Spleen (tissue), 11 donors: ENCODE measurements at regions not wholly inside any gene's neighbourhood (a gene's known extent, or its start where the extent isn't known, plus 50 kb on each side); places are given as distances from the start of the nearest gene placed in this dataset.

ENCODE experiments used
- DNase-seq: peaks from one replicate; pipeline ENCODE4 v3.0.0-alpha.2; 2020
- H3K27ac ChIP-seq, 8 donors: fragments of 200-600 bp; sonication (generic) in 7 of 8; 1 replicate in 4 of 8; 2 replicates in 4 of 8; pipeline versions ENCODE4 v1.5.0 to v1.8.0; 2016 to 2021; ENCODE audit warnings: inconsistent platforms in 4 of 8, mild to moderate bottlenecking in 4 of 8, moderate library complexity in 1 of 8
- H3K27me3 ChIP-seq, 7 donors: fragments of 200-600 bp; sonication (generic) in 6 of 7; replicated peaks in 1 of 7; 1 replicate in 4 of 7; 2 replicates in 3 of 7; pipeline versions ENCODE4 v1.5.0 to v1.8.0; 2016 to 2021; ENCODE audit warnings: inconsistent platforms in 3 of 7, mild to moderate bottlenecking in 1 of 7
- H3K36me3 ChIP-seq, 6 donors: fragments of 200-600 bp; sonication (generic) in 5 of 6; 1 replicate in 4 of 6; 2 replicates in 2 of 6; pipeline versions ENCODE4 v1.5.0 to v1.8.0; 2016 to 2021; ENCODE audit warnings: inconsistent platforms in 2 of 6
- H3K4me1 ChIP-seq, 6 donors: fragments of 200-600 bp; sonication (generic) in 5 of 6; 1 replicate in 3 of 6; 2 replicates in 3 of 6; pipeline versions ENCODE4 v1.5.0 to v1.8.0; 2016 to 2021; ENCODE audit warnings: inconsistent platforms in 3 of 6
- H3K4me3 ChIP-seq, 8 donors: fragments of 200-600 bp; sonication (generic) in 7 of 8; 1 replicate in 4 of 8; 2 replicates in 4 of 8; pipeline versions ENCODE4 v1.5.0 to v1.8.0; 2016 to 2021; ENCODE audit warnings: inconsistent platforms in 4 of 8, mild to moderate bottlenecking in 4 of 8, moderate library complexity in 2 of 8
- H3K9me3 ChIP-seq, 8 donors: fragments of 200-600 bp; sonication (generic) in 7 of 8; 1 replicate in 4 of 8; 2 replicates in 4 of 8; pipeline versions ENCODE4 v1.5.0 to v1.8.0; 2016 to 2021; ENCODE audit warnings: inconsistent platforms in 4 of 8
- CTCF ChIP-seq, 11 experiments: fragments of 200-600 bp in 7 of 11; fragments of 450-650 bp in 4 of 11; sonication (generic) in 4 of 11; IDR thresholded peaks in 8 of 11; conservative IDR thresholded peaks in 3 of 11; 1 replicate in 7 of 11; 2 replicates in 4 of 11; pipeline versions ENCODE4 v1.4.0 to v1.8.0; 2016 to 2021; ENCODE audit warnings: antibody characterized with exemption in 11 of 11, inconsistent platforms in 4 of 11, mild to moderate bottlenecking in 1 of 11
- POLR2A ChIP-seq, 3 donors: fragments of 450-650 bp; IDR thresholded peaks; one replicate each; pipeline ENCODE4 v1.5.1; 2017; ENCODE audit warnings: antibody characterized with exemption in 3 of 3, mild to moderate bottlenecking in 1 of 3
- POLR2AphosphoS5 ChIP-seq, 3 donors: sonication (generic); formaldehyde crosslinking; IDR thresholded peaks; one replicate each; pipeline ENCODE4 v1.5.1; 2017; ENCODE audit warnings: antibody characterized with exemption in 3 of 3
- WGBS, 5 donors: extraction: QIAGEN DNeasy Blood & Tissue Kit in 3 of 5; methylation state at CpG; one replicate each; pipeline versions ENCODE4 v1.1.5 to v1.1.7; 2013 to 2018; 5-methylcytosine and 5-hydroxymethylcytosine counted together
- intact Hi-C: fragments of 100-400 bp; cut with DNase I; formaldehyde crosslinking; loops from one replicate; pipeline ENCODE4 v1.15.0; 2023; ENCODE audit warnings: low total_unique reads
- donor health status: healthy with polysubstance abuse.
- donor health status: DM: no; HTN: no; CAD: no; lungs with moderate emphysema.
- donor health status: DM: no; HTN: no; CAD: no.
- donor health status: Bipolar disorder and iron deficiency.
- donor health status: healthy.
- donor health status: DM: no; HTN: no; CAD: no.
- donor health status: DM: yes; HTN: yes; CAD: no.

DNA sequence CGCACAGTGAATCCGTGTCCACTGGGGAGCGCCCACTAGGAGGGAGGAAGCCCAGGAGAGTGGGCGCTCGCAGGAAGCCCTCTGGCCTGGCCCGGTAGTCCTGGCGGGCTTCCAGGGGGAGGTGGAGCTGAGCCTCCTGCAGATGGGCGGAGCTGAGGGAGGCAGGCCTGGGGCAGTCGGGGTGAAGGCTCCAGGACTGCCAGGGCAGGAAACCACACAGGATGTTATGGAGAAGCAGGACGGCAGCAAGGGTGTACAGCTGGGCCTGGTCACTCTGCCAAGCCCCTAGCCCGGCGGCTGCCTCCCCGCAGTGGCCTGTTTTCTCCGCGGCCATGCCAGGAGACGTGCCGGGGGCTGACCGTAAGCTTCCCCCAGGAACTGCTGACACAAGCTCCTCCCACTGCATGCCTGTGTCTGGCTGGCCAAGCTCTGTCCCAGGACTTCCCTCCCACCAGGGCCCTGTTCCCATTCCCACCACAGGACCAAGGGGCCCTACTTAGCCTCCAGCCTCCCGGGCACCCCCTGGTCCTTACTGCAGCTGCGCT is 143.4 kb upstream of the C14orf180 start:
- peak; percentile 88 for DNase-seq
- Histone ChIP-seq H3K27ac (peak overlapping the region; percentile 42 to 84 (median 74)), H3K4me1 (peaks cover 6 to 25% (median 15%) of the 10 kb centered on the region in 6 donors), H3K9me3 (no peaks in the 10 kb centered on the region), H3K36me3 (no peaks in the 10 kb centered on the region), H3K4me3 (peak overlapping the region in 2 of 8 donors; percentile 2 to 49), H3K27me3 (peaks cover 0 to 8% (median 0%) of the 10 kb centered on the region in 7 donors)
- intact Hi-C loops = no loop called here
- TF ChIP-seq POLR2A (IDR thresholded peaks at IDR 0.05) (no peak), CTCF (IDR thresholded peaks at IDR 0.05 in 8 of 11, conservative IDR thresholded peaks at IDR 0.05 in 3 of 11) (peak in 1 of 11 experiments; percentile 21), POLR2AphosphoS5 (IDR thresholded peaks at IDR 0.05) (peak; percentile 77 to 89 (median 86))
- WGBS, 5 donors = 10 to 25% (median 12%) methylated on average over 6 to 20 of the region's 20 CpGs

DNA sequence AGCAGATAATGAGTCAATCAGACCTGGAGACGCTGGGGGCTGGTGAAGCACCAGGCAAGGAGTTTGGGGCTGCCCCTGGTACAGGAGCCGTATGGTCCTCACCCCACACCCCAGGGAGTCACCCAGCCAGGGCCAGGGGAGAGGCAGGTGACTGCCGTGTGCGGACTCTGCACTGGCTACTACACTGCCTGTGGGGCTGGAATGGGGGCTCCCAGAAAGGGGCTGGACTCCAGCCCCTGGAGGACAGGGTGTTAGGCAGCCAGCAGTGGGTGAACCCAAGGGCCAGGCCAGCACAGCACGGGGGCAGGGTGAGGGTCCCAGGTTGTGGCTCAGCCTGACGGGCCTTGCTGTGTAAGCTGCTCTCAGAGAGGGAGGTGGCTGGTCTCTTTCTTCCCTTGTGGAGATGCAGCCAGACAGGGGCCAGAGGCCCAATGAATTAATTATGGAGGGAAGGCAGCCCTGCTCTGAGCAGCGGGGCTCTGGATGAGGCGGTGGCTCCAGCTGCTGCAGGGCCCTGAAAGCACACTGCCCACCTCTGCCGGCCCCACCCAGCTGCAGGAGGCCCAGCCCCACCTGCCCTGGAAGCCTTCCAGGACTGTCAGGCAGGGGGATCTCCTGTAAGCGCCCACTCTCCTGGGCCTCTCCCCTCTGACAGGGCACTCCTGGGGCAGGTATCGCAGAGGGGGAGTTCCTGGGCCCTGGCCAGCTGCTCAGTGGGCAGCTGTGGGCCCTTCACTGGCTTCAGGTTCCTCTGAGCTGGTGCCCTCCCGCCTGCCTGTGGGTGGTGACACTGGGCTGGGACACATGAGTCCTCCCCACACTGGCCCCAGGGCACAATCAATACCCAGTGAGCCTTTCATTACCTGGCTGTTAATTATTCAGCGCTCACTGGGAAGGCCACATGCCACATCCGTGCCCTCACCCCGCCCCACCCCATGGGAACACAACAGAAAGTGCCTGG is 142.5 kb upstream of the C14orf180 start:
- TF ChIP-seq POLR2AphosphoS5 (IDR thresholded peaks at IDR 0.05) (no peak), CTCF (IDR thresholded peaks at IDR 0.05 in 8 of 11, conservative IDR thresholded peaks at IDR 0.05 in 3 of 11) (no peak), POLR2A (IDR thresholded peaks at IDR 0.05) (no peak)
- peak; percentile 70 for DNase-seq
- 73 to 82% (median 79%) methylated on average over 8 to 15 of the region's 15 CpGs for WGBS, 5 donors
- H3K27ac ChIP-seq = peak overlapping the region; percentile 42 to 84 (median 74)
- H3K4me3 ChIP-seq = peak overlapping the region in 2 of 8 donors; percentile 2 to 49
- no peaks in the 10 kb centered on the region for H3K9me3 ChIP-seq
- no peaks in the 10 kb centered on the region for H3K36me3 ChIP-seq
- intact Hi-C loops = no loop called here
- H3K4me1 ChIP-seq = peaks cover 6 to 25% (median 15%) of the 10 kb centered on the region in 6 donors
- H3K27me3 ChIP-seq = peaks cover 0 to 8% (median 0%) of the 10 kb centered on the region in 7 donors

- no peak for TF ChIP-seq POLR2AphosphoS5 (IDR thresholded peaks at IDR 0.05)
- TF ChIP-seq CTCF (IDR thresholded peaks at IDR 0.05 in 8 of 11, conservative IDR thresholded peaks at IDR 0.05 in 3 of 11) = no peak
- TF ChIP-seq POLR2A (IDR thresholded peaks at IDR 0.05) = no peak
- H3K27me3 ChIP-seq = peaks cover 0 to 8% (median 0%) of the 10 kb centered on the region in 7 donors
- H3K36me3 ChIP-seq = no peaks in the 10 kb centered on the region
- H3K27ac ChIP-seq = no peak overlapping the region
- intact Hi-C loops = no loop called here
- peaks cover 6 to 25% (median 15%) of the 10 kb centered on the region in 6 donors for H3K4me1 ChIP-seq
- no peak overlapping the region for H3K4me3 ChIP-seq
- no peaks in the 10 kb centered on the region for H3K9me3 ChIP-seq
- 77 to 85% (median 84%) methylated on average over 4 to 6 of the region's 6 CpGs for WGBS, 5 donors
- peak; percentile 55 for DNase-seq
These were observed 141.9 kb upstream of the C14orf180 start for GRCh38 chr14:104437703-104438102.
